ENCODE measurements at regions not wholly inside any gene's neighbourhood (a gene's known extent, or its start where the extent isn't known, plus 50 kb on each side); places are given as distances from the start of the nearest gene placed in this dataset.

DNA sequence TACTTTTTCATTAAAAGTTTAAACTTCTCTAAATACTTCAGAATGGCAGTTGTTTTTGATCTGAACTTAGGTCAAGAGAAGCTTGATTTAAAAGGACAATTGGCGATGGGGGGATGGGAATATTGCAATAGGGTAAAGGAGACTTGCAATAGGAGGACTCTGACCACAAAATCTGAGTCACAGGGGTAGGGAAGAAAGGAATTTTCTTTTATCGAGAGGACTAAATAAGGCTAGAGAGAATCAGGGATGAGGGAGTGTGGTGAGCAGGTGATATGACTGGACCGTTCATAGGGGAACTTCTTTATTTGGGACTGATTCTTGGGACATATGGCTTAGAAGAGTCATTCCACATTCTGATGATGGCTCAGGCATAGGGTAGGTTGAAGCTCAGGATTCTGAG lies 1260.2 kb downstream of the ADGRL3 start:
- no peaks in the 10 kb centered on the region for H3K9me3 ChIP-seq
- H3K27me3 ChIP-seq: no peaks in the 10 kb centered on the region
- no peak for DNase-seq
- no peak for TF ChIP-seq CTCF (IDR thresholded peaks at IDR 0.05)
- H3K4me1 ChIP-seq: no peaks in the 10 kb centered on the region
- ATAC-seq: no peak
- no peak overlapping the region for H3K27ac ChIP-seq
- intact Hi-C loops (cut with DNase I): no loop called here
- H3K4me3 ChIP-seq: no peak overlapping the region
- H3K36me3 ChIP-seq: no peaks in the 10 kb centered on the region

DNA sequence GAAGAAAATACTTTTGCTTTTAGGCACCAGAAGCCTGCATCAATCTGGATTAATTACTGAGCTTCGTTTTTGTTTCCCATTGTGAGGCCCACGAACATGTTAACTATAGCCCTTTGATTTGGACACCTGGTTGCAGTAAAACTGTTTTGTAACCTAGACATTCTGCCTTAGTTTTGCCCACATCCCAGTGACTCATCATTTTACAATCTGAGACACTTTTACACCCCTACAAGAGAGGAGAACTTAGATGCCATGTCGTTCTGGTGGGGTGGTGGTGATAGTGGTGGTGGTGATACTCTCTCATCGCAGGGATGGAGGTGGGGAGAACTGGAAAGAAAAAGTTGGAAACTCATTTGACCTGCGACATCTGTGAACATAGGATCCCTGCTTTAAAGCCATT lies 1257.2 kb downstream of the ADGRL3 start:
- no peak for TF ChIP-seq CTCF (IDR thresholded peaks at IDR 0.05)
- Histone ChIP-seq H3K9me3 (no peaks in the 10 kb centered on the region), H3K27ac (no peak overlapping the region), H3K4me1 (no peaks in the 10 kb centered on the region), H3K36me3 (no peaks in the 10 kb centered on the region), H3K4me3 (no peak overlapping the region), H3K27me3 (no peaks in the 10 kb centered on the region)
- no peak for DNase-seq
- intact Hi-C loops (cut with DNase I): no loop called here
- ATAC-seq: no peak

- H3K4me1 ChIP-seq: no peaks in the 10 kb centered on the region
- ATAC-seq: no peak
- no peaks in the 10 kb centered on the region for H3K36me3 ChIP-seq
- no peaks in the 10 kb centered on the region for H3K27me3 ChIP-seq
- no peaks in the 10 kb centered on the region for H3K9me3 ChIP-seq
- no peak for TF ChIP-seq CTCF (IDR thresholded peaks at IDR 0.05)
- no peak overlapping the region for H3K27ac ChIP-seq
- DNase-seq: no peak
- intact Hi-C loops (cut with DNase I): no loop called here
- no peak overlapping the region for H3K4me3 ChIP-seq
These were observed 1255.7 kb downstream of the ADGRL3 start for GRCh38 chr4:62455871-62456270.

- DNase-seq: no peak
- Histone ChIP-seq H3K27ac (no peak overlapping the region), H3K27me3 (no peaks in the 10 kb centered on the region), H3K4me3 (no peak overlapping the region), H3K4me1 (no peaks in the 10 kb centered on the region), H3K9me3 (no peaks in the 10 kb centered on the region), H3K36me3 (no peaks in the 10 kb centered on the region)
- ATAC-seq: no peak
- intact Hi-C loops (cut with DNase I): no loop called here
- no peak for TF ChIP-seq CTCF (IDR thresholded peaks at IDR 0.05)
These were observed 1254.4 kb downstream of the ADGRL3 start for GRCh38 chr4:62454535-62454934.

- Histone ChIP-seq H3K4me3 (no peak overlapping the region), H3K27ac (no peak overlapping the region), H3K27me3 (no peaks in the 10 kb centered on the region), H3K36me3 (no peaks in the 10 kb centered on the region), H3K9me3 (peaks cover 0 to 4% of the 10 kb centered on the region in 2 donors), H3K4me1 (no peaks in the 10 kb centered on the region)
- ATAC-seq (no peak), DNase-seq (no peak)
- intact Hi-C loops (cut with DNase I): no loop called here
- no peak for TF ChIP-seq CTCF (IDR thresholded peaks at IDR 0.05)
These were observed 1250.6 kb downstream of the ADGRL3 start for GRCh38 chr4:62450740-62451139.
